ENCODE measurements at regions not wholly inside any gene's neighbourhood (a gene's known extent, or its start where the extent isn't known, plus 50 kb on each side); places are given as distances from the start of the nearest gene placed in this dataset.
"Not testable (repeated sequence)": the region's sequence is repeated elsewhere in the genome, so short reads cannot be mapped to it uniquely, and the experiment has no call there.

GRCh38 chr2:176769021-176769420, 443.6 kb upstream of the HNRNPA3 start:
- DNase-seq = no peak

- DNase-seq = no peak
Measured at GRCh38 chr2:176769499-176770370, 442.9 kb upstream of the HNRNPA3 start.

GRCh38 chr2:176772816-176773215, 439.8 kb upstream of the HNRNPA3 start:
- DNase-seq = no peak

DNA sequence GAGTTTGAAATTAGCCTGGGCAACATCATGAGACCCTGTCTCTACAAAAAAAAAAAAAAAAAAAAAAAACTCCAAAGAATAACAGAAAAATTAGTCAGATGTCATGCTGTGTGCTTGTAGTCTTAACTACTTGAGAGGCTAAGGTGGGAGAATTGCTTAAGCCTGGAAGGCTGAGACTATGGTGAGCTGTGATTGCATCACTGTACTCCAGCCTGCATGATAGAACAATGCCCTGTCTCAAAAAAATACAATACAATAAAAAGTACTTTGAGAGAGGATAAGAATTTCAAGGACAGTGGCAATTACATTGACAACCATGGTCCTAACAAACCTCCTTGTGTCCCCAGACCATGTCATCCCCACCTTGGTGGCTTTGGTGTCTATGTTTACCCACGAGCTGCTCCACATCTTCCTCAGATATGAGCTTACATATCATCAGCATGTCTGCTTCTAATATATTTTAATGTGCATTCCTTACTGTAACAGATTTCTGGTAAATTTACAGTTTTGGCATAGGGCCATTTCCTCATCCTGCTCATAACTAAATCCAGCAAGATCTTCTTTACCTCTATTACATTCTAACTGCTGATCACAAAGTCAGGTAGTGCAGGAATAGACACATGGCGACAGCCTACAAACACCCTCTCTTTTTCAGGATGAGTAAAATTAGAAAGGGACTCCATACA, 437.7 kb upstream of the HNRNPA3 start:
- no peak for DNase-seq

DNA sequence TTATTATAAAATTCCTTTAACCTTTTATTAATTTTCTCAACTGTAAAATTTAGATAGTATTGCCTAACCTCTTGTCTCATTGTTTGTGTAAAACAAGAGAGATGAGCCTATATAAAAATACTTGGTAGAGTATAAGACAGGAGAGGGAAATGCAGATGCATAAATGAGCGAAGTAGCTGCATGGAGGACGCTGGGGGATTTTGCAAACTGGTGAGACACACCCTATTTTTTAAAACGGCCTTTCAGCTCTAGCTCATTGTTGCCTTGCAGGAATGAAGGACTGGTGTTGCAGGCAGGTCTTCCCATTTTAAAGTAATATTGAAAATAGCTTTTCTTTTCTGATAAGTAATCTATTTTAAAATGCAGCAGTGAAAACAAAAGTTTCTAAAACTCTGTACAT, 435.3 kb upstream of the HNRNPA3 start:
- no peak for DNase-seq

DNA sequence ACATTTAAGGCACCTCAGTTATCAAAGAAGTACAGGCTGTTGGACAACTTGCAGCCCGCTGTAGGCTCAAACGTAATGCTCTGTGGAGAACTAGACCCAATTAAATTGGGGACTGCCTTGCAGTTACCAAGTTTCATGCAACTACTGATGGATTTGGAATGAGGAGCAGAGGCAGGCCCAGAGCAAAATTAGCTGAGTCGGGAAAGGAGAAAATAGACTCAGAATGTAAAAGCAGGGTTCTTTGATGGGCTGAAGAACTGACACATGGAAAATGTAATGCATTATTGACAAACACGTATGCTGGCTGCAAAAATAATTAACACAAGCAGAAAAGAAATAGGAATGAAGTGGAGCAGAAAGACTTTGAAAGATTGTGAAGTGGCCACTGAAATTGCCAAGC, 432.7 kb upstream of the HNRNPA3 start:
- DNase-seq = no peak

GRCh38 chr2:176780348-176780747, 432.2 kb upstream of the HNRNPA3 start:
- DNase-seq = no peak

- no peak for DNase-seq
Measured at GRCh38 chr2:176781570-176782217, 430.9 kb upstream of the HNRNPA3 start.

DNA sequence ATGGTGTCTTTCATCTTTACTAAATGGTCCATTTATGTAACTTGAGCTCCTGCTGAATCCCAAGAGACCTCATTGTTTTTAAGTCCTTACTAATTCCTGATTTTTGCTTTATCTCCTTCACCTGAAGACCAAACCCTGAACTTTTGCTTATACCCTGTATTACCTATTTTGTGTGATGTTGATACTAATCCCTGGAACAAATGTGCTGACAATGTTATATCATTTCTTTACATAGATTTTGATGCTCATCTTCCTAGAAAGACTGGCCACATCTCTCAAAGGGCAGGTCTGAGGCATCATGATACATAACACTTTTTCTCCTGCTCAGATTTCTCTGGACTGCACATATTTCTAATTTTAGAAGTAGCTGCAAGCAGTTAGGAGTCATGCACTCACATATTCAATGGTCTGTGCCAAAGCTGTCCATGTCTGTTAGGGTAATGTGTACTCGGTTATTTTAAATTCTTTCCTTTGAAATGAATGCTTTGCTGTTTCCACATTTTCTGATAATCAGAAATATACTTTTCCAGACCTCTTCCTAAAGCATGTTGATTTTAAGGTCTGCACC, 427.9 kb upstream of the HNRNPA3 start:
- no peak for DNase-seq

DNA sequence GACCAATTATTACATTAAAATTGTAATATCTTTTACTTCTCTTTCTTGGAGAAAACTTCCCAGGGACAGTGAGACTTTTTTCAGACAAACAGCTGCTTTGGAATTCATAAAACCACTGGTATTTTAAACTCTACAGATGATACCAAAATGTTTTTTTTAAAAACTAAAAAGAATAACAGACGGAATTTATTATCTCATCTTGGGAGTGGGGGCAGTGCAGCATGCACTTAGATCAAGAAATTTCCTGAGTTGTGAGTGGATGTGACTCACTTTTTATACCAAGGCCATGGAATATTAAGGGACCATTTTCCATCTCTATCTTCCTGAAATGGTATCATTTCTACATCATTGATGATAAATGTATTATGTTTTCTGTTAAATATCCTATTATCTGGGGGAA, 422.8 kb upstream of the HNRNPA3 start:
- DNase-seq = no peak

DNA sequence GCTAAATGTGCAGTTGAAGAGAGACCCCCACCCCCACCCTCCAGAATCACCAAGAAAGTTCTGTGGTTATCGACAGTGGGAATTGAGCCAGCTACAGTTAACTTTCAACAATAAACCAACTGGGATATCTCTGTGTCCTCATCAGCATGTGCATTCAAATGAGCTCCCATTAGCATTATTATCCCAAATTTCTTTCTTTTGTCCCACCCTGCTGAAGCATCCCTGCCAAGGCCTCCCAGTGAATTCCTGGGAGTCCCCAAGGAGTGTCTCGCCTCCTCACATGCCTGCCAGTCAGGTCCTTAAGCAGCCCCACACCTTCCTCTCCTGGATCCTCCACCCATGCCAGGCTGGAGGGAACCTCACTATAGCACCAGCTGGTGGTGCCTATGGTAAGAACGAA, 422.1 kb upstream of the HNRNPA3 start:
- DNase-seq = no peak

- DNase-seq = no peak
Measured at GRCh38 chr2:176793792-176794191, 418.8 kb upstream of the HNRNPA3 start.

GRCh38 chr2:176794392-176794791, 418.2 kb upstream of the HNRNPA3 start:
- DNase-seq = no peak

DNA sequence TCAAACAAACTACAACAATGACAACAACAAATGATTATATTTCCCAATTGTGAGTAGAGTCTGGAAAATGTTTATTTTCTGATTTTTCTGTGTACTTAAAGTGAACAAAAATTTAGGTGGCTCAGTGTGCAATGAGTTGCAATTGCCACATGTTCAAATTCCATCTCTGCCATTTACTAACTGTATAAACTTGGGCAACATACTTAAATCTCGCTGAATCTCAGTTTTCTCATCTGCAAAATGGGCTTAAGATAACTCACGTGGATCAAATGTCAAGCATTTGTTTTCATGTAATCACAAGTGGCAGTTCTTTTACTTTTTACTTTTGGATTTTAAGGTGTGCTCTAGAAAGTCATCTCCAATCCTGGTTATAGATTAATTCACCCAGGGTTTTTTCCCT, 416.8 kb upstream of the HNRNPA3 start:
- DNase-seq = no peak

- not testable (repeated sequence) for DNase-seq
Measured at GRCh38 chr2:176796677-176797076, 415.9 kb upstream of the HNRNPA3 start.

DNA sequence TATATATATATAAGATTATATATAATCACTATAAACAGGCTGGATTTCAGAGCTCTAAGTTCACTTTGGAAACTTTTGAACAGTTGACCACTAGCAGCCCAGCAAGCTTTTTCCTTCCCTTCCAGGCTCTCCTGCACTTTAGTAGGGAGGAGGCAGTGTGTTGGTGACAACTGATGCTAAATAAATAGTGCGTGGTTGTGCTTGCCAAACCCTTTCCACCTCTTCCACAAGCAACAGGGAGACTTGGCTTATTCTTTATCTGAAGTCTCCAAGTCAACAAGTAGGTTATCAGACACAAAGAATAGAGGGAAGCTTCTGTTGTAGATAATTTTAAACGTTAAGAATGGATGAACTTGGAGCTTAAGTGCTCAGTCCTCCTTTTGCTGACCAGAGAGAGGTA, 408.2 kb upstream of the HNRNPA3 start:
- DNase-seq = no peak

GRCh38 chr2:176805345-176805744, 407.2 kb upstream of the HNRNPA3 start:
- DNase-seq = no peak

DNA sequence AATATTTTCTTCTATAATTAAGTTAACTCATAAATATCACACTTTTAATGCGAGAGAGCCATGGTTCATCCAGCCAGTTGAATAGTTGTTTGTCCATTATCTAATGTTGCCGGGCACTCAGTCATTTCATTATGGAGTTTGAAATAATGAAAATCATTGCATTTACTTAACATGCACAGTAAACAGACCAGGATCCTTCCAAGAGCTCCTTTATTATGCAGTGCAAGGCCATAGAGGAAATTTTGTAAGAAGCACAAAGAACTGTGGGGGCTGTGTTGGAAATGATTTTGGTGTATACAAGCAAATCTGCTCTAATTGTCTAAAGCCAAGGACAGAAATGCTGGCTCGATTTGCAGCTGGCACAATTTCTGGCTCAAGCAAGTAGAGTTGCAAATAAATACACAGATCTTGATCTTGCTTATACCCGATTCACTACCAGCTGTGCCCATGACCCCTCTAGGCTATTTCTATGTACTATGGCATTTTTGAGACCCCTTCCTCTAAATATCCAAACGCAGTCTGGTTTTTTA, 400.3 kb upstream of the HNRNPA3 start:
- DNase-seq = no peak

GRCh38 chr2:176813156-176813555, 399.4 kb upstream of the HNRNPA3 start:
- DNase-seq = no peak

DNA sequence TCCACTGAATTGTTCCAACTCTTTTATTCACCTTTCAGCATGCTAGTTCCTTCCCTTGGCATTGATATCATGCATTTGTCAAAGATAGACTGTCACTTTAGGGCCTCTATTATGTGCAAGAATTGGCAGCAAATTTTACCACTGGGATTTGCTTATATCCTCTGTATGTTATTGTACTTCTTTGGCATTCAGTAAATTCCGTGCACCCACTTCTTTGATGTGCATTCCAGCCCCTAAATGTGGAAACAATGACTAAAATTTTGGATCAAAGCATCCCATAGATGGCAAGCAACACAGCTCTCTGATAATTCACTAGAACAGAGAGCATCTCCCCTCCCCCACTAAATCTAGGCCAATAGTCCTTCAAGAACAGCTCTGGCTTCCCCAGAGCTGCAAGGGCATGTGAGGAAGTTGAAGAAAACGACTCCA, 399.0 kb upstream of the HNRNPA3 start:
- DNase-seq = no peak

GRCh38 chr2:176814274-176814673, 398.3 kb upstream of the HNRNPA3 start:
- no peak for DNase-seq

DNA sequence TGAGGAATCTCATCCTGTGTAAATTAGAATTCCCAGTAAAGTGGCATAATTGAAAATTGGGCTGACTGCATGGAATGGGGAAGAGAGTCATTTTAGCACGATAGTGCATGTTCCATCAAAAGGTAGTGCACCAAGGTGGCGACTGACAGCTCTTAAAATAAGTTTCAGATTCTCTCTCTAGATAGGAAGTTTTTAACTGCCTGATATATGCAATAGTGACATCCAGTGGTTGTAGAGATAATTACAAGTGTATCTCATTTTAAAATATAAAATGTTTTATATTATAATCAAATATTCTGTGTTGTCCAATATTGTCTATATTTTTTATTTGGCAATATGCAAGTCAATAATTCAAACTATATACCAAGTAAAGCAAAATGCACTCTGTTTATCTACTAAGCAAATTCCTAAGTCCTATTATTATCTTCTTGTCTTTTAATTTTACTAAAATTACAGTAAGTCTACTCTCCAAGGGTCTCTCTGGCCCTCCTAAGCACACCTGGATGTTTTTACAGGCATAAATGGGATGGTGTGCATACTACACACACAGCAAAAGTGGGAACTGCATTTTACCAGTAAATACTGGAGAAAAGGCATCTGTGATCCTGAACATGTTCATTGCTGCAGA, 397.7 kb upstream of the HNRNPA3 start:
- DNase-seq = no peak

Measured in occipital lobe (tissue), 1 donor.